GM21423 (cell line): ENCODE measurements at regions not wholly inside any gene's neighbourhood (a gene's known extent, or its start where the extent isn't known, plus 50 kb on each side); places are given as distances from the start of the nearest gene placed in this dataset.
"Not testable (repeated sequence)": the region's sequence is repeated elsewhere in the genome, so short reads cannot be mapped to it uniquely, and the experiment has no call there.

ENCODE experiments used
- ATAC-seq: cut with Tn5 transposase; IDR thresholded peaks from one replicate; pipeline ENCODE4 v1.9.1; 2021; ENCODE audit warnings: mild to moderate bottlenecking, moderate library complexity; ENCODE audit not compliant: unreplicated experiment

DNA sequence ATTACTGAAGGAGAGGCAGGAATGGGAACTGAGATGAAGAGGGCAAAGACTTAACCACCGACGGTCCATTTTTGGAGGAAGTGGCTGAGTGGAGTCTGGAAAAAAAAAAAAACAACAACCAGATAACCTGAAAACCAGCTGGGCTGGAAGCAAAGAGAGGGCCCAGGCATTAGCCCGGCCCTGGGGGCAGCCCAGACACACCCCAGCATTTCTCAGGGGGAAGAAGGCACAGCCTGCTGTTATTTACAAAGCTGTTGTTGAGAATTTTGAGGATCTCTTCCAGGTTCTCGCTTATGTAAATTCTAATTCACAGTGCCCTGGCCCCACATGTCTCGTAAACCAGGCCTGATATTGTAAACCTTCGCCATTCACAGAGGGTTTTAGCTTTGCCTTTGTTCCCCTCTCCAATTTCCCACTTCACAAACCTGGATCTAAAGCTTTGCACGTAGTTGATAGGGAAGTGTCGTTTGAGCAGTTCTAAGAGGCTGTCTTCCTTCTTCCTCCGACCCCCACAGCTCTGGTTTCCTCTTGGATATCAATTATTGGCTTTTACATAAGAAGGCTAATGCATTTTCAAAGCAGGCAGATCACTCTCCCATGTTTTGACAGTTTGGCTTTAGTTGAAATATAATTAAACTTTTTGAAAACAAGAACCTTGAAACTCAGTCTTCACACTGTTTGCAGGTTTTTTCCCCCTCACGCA lies 161.8 kb upstream of the IRF2BP2 start:
- ATAC-seq: no peak

DNA sequence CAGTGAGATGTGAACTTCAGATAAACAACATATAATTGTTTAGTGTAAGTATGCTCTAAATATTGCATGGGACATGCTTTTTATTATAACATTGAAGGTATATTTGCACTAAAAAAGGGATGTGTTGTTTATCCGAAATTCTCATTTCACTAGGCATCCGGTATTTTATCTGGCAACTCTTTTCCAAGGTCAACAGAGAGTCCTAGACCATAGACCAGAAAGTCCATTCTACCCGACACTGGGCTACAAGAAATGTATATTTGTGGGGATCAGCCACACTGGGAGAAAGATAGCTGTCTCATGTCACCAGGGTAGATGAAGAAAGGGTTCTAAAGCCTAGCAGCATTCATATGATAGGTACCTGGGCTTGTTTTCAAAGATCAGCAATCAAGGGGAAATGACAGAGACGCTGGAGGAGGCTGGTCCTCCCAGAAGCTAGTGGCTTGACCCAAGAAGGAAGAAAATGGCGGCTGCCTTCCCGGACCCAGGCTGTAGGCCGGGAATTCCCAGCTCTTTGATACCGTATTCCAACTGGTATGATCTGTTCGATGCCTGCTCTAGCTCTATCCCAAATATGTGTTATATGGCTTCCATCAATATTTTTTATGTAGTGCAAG lies 161.1 kb upstream of the IRF2BP2 start:
- ATAC-seq: no peak

DNA sequence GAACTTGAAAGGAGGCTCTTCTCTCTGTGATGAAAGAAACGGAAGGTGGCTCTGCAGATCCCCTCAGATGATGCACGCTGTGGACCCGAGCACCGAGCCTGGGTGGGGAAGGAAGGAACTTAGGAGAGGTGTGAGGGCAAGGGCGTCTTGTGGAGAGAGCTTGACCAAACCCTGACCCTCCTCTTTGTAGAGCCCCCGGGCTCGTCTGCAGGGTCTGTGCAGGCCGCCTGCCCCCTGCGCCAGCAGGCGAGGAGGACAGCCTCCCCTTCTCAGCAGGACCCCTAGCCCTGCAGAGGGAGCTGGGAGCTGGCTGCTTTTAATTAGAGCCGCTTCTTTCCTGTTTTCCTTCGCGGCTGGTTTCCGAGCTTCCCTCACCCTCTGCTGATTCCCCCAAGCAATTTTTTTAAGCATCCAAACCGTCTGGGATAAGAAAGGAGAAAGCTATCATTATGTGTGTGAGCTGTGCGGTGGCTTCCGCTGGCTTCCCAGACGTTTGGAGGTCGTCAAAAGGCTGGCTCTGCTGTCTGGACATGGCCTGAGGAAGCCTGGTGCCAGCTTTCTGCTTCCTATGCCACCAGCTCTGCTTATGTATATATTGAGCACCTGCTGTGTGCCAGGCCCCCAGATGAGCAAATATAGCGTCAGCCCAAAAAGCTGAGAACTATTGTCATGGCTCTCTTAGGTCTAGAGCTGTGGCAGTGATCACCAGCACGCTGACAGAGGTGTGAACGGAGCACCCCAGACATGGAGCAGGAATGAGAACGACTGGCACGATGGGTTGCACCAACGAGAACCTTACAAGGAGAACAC lies 160.2 kb upstream of the IRF2BP2 start:
- no peak for ATAC-seq

DNA sequence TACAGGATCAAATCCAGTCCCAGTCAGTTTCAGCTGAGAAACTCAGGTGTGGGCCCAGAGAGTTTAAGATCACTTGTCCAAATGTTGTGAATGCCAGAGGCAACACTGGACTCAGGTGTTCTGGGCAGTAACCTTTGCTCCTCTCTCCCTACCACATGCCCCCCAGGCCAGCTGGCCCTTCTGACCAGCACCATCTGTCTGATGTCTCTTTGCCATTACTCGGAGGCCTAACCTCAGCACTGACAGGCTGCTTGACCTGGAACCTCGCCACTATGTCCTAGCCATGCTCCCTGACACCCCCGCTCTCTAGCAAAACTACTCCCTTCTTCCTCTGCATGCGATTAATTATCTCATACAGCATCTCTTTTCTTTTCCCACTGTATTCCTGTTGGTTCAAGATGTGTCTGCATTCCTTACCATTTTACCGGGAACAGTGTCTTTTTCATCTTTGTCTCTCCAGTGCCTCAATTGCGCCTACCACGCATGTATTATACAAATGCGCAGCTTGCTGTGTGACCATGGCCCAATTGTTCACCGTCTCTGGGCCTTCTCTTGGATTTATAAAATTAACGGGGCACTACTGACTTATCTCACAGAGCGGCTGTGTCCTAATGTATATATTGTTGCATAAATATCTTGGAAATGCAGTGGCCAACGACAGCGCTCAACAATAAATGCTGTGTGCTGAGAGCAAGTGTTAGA lies 159.5 kb upstream of the IRF2BP2 start:
- no peak for ATAC-seq

DNA sequence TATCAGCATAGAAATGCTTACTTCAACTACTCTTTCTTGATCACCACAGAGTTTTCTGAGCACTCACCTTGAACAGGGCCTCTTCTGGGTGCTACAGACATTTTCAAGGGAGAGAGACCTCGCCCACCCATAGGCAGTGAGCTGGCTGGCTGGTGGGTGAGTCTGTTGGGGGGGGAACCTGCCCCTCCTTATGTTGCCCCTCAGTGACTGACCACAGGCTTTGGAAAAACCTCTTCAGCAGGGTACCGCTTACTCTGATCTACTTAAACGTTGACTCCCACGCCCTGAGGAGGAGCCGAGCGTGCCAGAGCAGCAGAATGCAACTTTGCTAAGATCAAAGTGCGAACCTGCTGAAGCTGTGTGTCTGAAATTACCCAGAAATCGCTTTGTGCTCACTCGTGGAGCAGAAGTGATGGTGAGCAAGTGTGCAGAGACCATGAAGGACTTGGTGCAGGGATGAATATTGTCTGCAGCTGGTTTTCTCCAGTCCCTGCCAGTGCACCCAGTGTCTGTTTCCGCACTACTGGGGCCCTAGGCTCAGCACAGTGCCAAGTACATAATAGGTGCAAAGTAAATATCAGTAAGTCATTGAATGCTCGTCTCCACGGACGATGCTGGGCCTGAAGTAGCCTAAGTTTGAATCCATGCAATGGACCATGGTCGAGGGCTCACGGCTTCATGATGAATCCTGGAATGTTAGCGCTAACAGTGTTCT lies 158.7 kb upstream of the IRF2BP2 start:
- ATAC-seq: no peak

DNA sequence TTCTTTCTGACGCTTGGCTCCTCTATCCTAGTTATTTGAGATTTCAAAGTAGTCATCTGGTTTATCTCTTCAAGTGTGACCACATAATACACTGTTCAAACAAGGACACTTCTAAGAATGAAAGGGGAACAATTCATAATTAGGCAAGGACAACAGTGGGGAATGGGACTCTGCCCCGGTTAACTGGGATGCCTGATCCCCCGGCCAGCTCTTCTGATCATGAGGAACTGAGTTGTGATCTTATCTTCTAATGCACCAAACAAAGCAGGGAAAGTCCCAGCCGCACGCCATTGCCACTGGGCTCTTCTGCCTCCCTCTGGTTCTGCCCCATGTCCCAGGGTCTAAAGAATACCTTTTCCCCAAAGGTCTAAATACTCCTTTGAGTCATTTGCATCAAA lies 158.2 kb upstream of the IRF2BP2 start:
- ATAC-seq: no peak

DNA sequence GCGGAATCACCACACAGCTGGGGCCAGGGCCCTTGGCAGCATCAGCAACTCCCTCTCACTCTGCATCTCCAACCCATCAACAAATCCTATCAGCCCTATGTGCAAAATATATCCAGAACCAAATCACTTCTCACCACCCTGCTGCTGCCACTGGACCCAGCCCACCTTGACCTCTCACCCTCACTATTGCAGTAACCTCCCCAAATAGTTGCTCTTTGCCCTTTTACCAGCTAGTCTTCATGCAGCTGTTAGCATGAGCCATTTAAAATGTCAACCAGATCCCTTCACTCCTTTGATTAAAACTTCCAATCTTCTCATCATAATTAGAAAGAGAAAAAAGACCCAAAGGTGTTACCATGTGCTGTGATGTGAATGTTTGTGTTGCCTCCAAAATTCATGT lies 155.7 kb upstream of the IRF2BP2 start:
- ATAC-seq: no peak

DNA sequence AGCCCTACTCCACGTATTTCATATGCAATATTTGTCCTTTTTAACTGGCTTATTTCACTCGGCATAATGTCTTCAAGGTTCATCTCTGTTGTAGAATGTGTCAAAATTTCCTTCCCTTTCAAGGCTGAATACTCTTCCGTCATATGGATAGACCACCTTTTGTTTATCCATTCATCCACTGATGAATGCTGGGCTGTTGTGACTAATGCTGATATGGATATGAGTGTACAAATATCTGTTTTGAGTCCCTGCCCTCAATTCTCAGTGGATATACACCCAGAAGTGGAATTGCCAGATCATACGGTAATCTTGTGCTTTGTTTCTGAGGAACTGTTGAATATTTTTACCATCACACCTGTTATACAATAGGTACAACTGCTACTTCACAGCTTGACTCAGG lies 155.2 kb upstream of the IRF2BP2 start:
- ATAC-seq: no peak

DNA sequence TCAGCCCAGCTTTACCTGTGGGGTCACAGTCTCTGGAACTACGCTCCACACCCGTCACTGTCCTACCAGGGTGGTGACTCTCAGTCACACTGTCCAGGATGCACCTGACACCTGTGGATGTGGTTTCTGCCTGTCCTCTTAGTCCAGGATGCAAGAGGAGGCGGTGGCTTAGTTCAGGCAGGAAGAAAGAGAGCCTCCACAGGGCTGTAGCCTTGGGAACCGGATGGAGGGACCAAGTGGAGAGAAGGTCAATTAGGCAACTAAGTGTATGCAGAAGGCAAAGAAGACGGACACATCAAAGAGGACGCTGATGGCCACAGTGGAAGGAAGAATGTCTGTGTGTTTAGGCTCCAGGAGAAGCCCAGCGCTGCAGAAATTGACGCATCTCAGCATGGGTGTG lies 153.9 kb upstream of the IRF2BP2 start:
- no peak for ATAC-seq

DNA sequence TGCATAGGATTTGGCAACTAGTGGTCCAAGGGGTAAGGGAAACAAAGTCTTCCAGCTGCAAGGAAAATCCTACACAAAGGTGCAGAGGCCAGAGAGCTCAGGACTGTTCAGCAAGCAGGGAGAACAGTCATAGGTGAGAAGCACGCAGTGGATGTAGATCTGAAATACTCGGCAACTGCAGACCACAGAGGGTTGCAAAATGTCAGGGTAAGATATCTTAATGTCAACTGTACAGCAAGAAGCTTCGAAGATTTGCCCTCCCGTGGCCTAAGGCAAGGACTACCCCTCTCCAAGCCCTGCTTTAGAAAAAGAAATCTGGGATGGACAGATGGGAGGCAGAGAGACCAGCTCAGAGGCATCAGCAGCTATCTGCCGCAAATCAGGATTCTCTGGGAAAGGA lies 153.4 kb upstream of the IRF2BP2 start:
- no peak for ATAC-seq

DNA sequence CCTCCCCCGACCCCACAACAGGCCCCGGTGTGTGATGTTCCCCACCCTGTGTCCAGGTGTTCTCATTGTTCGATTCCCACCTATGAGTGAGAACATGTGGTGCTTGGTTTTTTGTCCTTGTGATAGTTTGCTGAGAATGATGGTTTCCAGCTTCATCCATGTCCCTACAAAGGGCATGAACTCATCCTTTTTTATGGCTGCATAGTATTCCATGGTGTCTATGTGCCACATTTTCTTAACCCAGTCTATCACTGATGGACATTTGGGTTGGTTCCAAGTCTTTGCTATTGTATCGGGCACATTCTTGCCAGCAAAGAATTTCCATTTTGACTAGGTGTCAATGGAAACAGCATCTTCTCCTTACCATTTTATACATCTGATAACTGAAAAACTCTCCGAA lies 152.1 kb upstream of the IRF2BP2 start:
- not testable (repeated sequence) for ATAC-seq

DNA sequence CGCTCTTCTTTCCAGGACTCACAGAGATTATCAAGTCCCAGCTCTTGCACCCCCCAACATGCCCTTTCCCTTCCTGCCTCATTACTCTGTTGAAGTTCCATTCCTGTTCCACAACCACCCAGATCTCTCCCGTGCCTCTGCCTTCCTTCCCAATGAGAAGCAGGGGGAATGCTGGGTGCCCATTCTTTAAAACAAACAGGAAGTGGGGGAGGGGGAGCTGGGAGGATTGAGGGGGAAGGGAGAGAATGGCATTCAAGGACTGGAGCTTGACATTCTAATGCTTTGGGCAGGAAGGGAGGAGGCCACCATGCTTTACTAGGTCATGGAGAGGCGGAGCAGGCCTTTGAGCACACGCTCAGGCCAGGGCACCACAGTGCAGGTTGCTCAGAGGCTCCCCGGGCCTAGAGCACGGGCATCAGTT lies 150.3 kb upstream of the IRF2BP2 start:
- no peak for ATAC-seq

DNA sequence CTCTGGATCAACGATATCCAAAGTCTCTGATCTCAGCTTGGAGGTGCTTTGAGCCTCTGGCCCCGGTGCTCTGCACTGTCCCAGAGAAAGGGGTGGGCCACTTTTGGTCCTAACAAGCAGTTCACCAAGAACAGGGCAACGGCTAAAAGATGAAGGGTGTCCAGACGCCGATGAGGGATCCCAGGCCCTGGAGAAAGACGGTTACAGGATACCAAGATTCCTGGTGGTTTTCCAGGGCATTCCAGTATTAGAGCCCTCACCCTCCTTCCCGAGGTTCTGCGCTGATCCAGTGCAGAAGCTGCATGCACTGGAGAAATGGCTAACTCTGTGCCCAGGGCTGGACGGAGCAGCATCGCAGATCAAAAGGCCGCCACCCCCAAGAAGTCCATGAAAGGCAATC lies 149.9 kb upstream of the IRF2BP2 start:
- no peak for ATAC-seq

DNA sequence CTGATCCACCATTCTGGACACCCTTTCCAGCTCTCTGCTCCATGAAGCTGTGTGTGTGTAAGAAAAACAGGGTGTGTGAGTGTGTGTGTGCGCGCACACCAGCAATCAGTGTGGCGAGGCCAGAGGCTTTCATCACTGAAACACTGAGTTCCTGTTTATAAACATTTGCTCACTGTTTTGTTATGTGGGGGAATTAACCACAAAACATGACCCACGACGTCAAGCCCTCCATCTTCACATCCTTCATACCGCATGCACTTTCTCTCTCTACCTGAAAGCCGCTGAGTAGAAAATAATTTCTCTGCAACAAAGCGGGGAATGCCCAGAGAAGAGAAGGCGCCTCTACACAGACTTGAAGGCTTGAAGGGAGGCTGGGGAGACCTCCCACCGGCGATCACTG lies 148.9 kb upstream of the IRF2BP2 start:
- no peak for ATAC-seq

DNA sequence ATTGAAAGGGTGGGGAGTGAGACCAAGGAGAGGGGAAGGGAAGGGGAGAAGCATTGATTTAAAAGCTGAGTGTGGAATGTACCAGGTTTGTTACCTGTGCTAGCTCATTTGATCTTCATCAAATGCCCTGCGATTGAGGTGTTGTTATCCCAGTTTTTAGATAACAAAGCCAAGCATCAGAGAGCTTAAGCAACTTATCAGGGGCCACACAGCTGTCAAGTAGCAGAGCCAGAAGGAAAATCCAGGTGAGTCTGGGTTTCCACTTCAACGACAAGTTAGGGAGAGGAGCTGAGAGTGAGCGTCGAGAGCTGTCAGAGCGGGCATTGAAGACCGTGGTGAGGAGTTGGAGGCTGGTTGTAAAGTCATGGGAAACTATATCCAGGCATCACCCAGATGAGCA lies 146.9 kb upstream of the IRF2BP2 start:
- no peak for ATAC-seq

DNA sequence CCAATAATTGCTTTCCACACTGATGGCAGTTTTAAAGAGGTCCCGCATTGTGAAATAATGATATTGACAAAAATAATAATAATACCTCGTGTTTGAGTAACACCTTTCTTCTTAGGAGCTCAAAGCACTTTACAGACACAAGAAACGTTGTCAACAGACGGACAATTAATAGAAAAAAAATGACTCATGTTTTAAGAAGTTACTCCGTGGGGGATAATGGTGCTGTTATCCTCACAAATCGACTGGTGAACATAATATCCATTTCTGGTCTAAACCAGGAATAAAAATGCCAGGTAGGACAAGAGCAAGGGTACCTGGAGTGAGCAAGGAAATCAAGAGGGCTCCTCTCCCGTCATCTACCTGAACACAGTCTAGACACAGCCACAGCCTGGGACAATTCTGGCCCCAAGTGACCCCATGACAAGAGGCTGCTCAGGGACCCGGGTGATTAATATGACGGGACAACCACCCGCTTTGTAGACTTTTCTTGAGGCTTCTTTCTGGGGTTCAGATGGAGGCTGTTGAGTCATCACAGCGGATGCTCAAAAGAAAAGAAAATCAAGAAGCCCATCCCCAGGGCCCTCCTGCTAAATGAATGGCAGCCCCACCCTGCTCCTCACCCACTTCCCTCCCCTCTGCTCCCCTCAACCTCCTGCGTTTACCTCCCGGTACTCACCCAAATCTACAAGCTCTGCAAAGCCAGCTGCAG lies 146.2 kb upstream of the IRF2BP2 start:
- no peak for ATAC-seq

DNA sequence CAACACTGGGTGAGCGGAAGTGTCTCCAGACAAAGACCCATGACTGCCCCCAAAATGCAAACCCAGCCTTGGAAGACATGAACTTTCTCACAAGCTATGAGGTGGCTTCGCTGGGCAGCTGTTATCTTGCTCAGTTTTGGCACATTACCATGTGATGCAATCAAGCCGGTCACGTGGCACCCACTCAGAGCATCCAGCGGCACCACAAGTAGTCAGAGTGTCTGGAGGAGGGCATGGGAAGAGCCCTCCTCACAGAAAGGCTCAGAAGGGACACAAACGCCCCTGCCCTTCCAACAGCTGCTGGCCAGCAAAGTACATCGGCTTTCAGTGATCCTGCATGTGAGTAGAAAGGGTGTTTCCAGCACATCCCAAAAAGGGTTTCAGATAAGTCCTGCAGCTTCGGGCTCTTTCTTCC lies 145.5 kb upstream of the IRF2BP2 start:
- ATAC-seq: no peak

DNA sequence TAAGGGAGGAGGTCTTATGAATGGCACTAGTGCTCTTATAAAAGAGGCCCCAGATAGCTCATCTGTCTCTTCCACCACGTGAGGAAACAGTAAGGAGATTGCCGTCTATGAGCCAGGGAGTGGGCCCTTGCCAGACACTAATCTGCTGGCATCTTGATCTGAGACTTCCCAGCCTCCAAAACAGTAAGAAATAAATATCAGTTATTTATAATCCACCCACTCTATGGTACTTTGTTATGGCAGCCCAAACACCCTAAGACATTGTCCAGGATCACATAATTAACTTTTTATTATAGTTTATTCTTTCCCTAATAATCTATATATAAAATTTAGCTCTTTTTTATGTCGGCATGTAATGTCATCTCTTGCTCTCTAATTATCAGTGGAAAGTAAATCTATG lies 144.0 kb upstream of the IRF2BP2 start:
- no peak for ATAC-seq

DNA sequence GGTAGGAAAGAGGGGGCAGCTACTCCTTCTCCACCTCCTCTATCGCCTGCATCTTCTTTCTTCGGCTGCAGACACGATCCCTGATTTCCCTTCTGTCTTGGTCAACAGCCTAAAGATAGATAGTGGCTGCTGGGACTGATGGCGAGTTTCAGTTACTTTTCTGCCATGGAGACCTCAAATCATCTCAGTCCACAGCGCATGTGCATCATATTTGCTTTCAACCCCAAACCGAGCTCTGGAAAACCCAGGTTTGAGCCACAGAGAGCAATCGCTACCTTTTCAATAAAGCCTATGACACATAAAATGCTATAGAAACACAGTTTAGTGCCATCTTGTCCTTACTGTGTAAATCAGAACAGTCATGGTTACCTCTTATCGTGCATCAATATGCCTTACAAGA lies 142.9 kb upstream of the IRF2BP2 start:
- ATAC-seq: no peak

DNA sequence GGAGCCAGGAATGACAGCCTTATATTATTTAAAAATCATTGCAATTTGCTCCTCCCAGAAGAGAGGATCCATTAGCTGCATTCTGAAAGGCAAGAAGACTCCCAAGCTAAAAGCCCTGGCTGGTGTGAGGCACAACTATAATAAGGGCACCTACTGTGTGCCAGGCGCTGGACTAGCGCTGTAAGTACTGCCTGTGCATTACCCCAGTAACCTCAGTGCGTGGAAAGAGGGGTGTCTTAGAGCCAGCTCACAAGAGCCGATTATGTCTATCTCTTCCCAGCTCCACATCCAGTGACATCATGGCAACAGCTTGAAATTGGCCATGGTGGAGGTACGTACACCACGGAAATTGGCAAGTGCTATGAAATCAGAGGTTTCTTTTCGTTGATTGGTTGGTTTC lies 141.7 kb upstream of the IRF2BP2 start:
- no peak for ATAC-seq
